ENCODE measurements at regions not wholly inside any gene's neighbourhood (a gene's known extent, or its start where the extent isn't known, plus 50 kb on each side); places are given as distances from the start of the nearest gene placed in this dataset.

GRCh38 chr13:54110597-54110996 lies 1082.0 kb downstream of the OLFM4 start (continued):
- TF ChIP-seq CHD7 (IDR thresholded peaks at IDR 0.05; ENCODE audit: insufficient replicate concordance, low read length): no peak

All from H1 (cell line).